H9 (cell line): ENCODE measurements at regions not wholly inside any gene's neighbourhood (a gene's known extent, or its start where the extent isn't known, plus 50 kb on each side); places are given as distances from the start of the nearest gene placed in this dataset.

ENCODE experiments used
- DNase-seq: peaks from one replicate; pipeline ENCODE4 v3.0.0-alpha.2; 2017
- H2AFZ ChIP-seq: one replicate; pipeline ENCODE4 v1.6.1; 2013; ENCODE audit warnings: mild to moderate bottlenecking, low read length, control low read depth, moderate library complexity
- H2AK5ac ChIP-seq: 2 replicates; pipeline ENCODE4 v1.6.1; 2013; ENCODE audit warnings: low read length, control low read depth, mixed read lengths; ENCODE audit not compliant: insufficient read length
- H2BK120ac ChIP-seq: one replicate; pipeline ENCODE4 v1.6.1; 2013; ENCODE audit warnings: low read depth, mild to moderate bottlenecking, low read length, control low read depth, inconsistent platforms; ENCODE audit not compliant: poor library complexity, severe bottlenecking
- H2BK12ac ChIP-seq: 2 replicates; pipeline ENCODE4 v1.6.1; 2013; ENCODE audit warnings: low read length, control low read depth, mixed read lengths, low read depth; ENCODE audit not compliant: insufficient read length
- H2BK15ac ChIP-seq: 2 replicates; pipeline ENCODE4 v1.6.1; 2013; ENCODE audit warnings: low read depth, low read length, control low read depth
- H2BK20ac ChIP-seq: one replicate; pipeline ENCODE4 v1.6.1; 2013; ENCODE audit warnings: low read depth, mild to moderate bottlenecking, low read length, control low read depth, inconsistent platforms; ENCODE audit not compliant: poor library complexity, severe bottlenecking
- H2BK5ac ChIP-seq: 2 replicates; pipeline ENCODE4 v1.6.1; 2013; ENCODE audit warnings: low read length, control low read depth, mixed read lengths; ENCODE audit not compliant: insufficient read length
- H3K14ac ChIP-seq: 2 replicates; pipeline ENCODE4 v1.6.1; 2013; ENCODE audit warnings: low read length, control low read depth; ENCODE audit not compliant: insufficient read depth
- H3K18ac ChIP-seq: 2 replicates; pipeline ENCODE4 v1.6.1; 2013; ENCODE audit warnings: low read depth, mild to moderate bottlenecking, mixed read lengths, low read length, control low read depth; ENCODE audit not compliant: insufficient read length
- H3K23ac ChIP-seq: 2 replicates; pipeline ENCODE4 v1.6.1; 2013; ENCODE audit warnings: low read length, control low read depth, mixed read lengths, low read depth; ENCODE audit not compliant: insufficient read length
- H3K23me2 ChIP-seq: 2 replicates; pipeline ENCODE4 v1.6.1; 2013; ENCODE audit warnings: low read depth, mild to moderate bottlenecking, mixed read lengths, low read length, control low read depth; ENCODE audit not compliant: insufficient read length, poor library complexity, severe bottlenecking
- H3K27ac ChIP-seq: 2 replicates; pipeline ENCODE4 v1.5.1; 2013; ENCODE audit warnings: low read length, control low read depth, mixed read lengths, low read depth; ENCODE audit not compliant: insufficient read length
- H3K27me3 ChIP-seq: 2 replicates; pipeline ENCODE4 v1.6.1; 2013; ENCODE audit warnings: low read length, control low read depth, inconsistent platforms; ENCODE audit not compliant: insufficient read depth
- H3K4ac ChIP-seq: 2 replicates; pipeline ENCODE4 v1.6.1; 2013; ENCODE audit warnings: low read depth, mild to moderate bottlenecking, control low read depth, inconsistent platforms, low read length, moderate library complexity
- H3K4me1 ChIP-seq: 2 replicates; pipeline ENCODE4 v1.6.1; 2013; ENCODE audit warnings: low read length, control low read depth, inconsistent platforms; ENCODE audit not compliant: insufficient read depth
- H3K4me2 ChIP-seq: 2 replicates; pipeline ENCODE4 v1.6.1; 2013; ENCODE audit warnings: low read length, control low read depth, mixed read lengths; ENCODE audit not compliant: insufficient read length, insufficient read depth
- H3K56ac ChIP-seq: 2 replicates; pipeline ENCODE4 v1.6.1; 2013; ENCODE audit warnings: low read depth, mild to moderate bottlenecking, mixed read lengths, low read length, control low read depth; ENCODE audit not compliant: insufficient read length
- H3K79me1 ChIP-seq: 2 replicates; pipeline ENCODE4 v1.6.1; 2013; ENCODE audit warnings: low read depth, mild to moderate bottlenecking, moderate library complexity, low read length, control low read depth, inconsistent platforms; ENCODE audit not compliant: insufficient read depth, poor library complexity, severe bottlenecking
- H3K79me2 ChIP-seq: 2 replicates; pipeline ENCODE4 v1.6.1; 2013; ENCODE audit warnings: low read length, control low read depth, inconsistent platforms; ENCODE audit not compliant: insufficient read depth
- H3K9ac ChIP-seq: 2 replicates; pipeline ENCODE4 v1.6.1; 2013; ENCODE audit warnings: low read length, control low read depth, mixed read lengths; ENCODE audit not compliant: insufficient read length; ENCODE audit errors: extremely low read depth
- H3K9me3 ChIP-seq: one replicate; pipeline ENCODE4 v1.6.1; 2013; ENCODE audit warnings: low read depth, low read length, inconsistent platforms; ENCODE audit not compliant: control insufficient read depth
- H3T11ph ChIP-seq: one replicate; pipeline ENCODE4 v1.6.1; 2013; ENCODE audit warnings: mild to moderate bottlenecking, low read length, control low read depth, inconsistent platforms
- H4K20me1 ChIP-seq: one replicate; pipeline ENCODE4 v1.6.1; 2013; ENCODE audit not compliant: control insufficient read depth, insufficient read length, insufficient read depth
- H4K5ac ChIP-seq: 2 replicates; pipeline ENCODE4 v1.6.1; 2013; ENCODE audit warnings: low read depth, mild to moderate bottlenecking, mixed read lengths, low read length, control low read depth; ENCODE audit not compliant: insufficient read length
- H4K8ac ChIP-seq: replicated peaks from 2 replicates; pipeline ENCODE4 v1.6.1; 2013; ENCODE audit warnings: low read length, control low read depth, mixed read lengths, low read depth; ENCODE audit not compliant: insufficient read length
- H4K91ac ChIP-seq: 2 replicates; pipeline ENCODE4 v1.6.1; 2013; ENCODE audit warnings: low read depth, mild to moderate bottlenecking, moderate library complexity, mixed read lengths, low read length, control low read depth; ENCODE audit not compliant: insufficient read length
- H3K27ac Mint-ChIP-seq, 3 experiments: 2 replicates in 2 of 3; 3 replicates in 1 of 3; pipeline ENCODE4 v1.8.0; 2020 to 2021; ENCODE audit warnings: mixed read lengths in 3 of 3, mild to moderate bottlenecking in 1 of 3, moderate library complexity in 1 of 3
- H3K27me3 Mint-ChIP-seq: 2 replicates; pipeline ENCODE4 v1.8.0; 2021; ENCODE audit warnings: low read depth, mild to moderate bottlenecking, moderate library complexity, mixed read lengths
- H3K36me3 Mint-ChIP-seq, 3 experiments: 2 replicates in 2 of 3; 3 replicates in 1 of 3; pipeline ENCODE4 v1.8.0; 2020 to 2021; ENCODE audit warnings: low read depth in 3 of 3, mixed read lengths in 3 of 3; ENCODE audit not compliant: insufficient read depth in 1 of 3
- H3K4me1 Mint-ChIP-seq, 2 experiments: 2 replicates each; pipeline ENCODE4 v1.8.0; 2020; ENCODE audit warnings: mixed read lengths in 2 of 2
- H3K4me3 Mint-ChIP-seq, 2 experiments: 2 replicates in 1 of 2; 3 replicates in 1 of 2; pipeline ENCODE4 v1.8.0; 2020 to 2021; ENCODE audit warnings: mild to moderate bottlenecking in 2 of 2, mixed read lengths in 2 of 2, moderate library complexity in 1 of 2
- H3K9me3 Mint-ChIP-seq, 2 experiments: 2 replicates in 1 of 2; 3 replicates in 1 of 2; pipeline ENCODE4 v1.8.0; 2020; ENCODE audit warnings: mild to moderate bottlenecking in 2 of 2, mixed read lengths in 2 of 2, moderate library complexity in 1 of 2
- CTCF ChIP-seq: fragments of 200-600 bp; sonication (generic); conservative IDR thresholded peaks from 3 replicates; pipeline ENCODE4 v1.8.0; 2021; ENCODE audit warnings: antibody characterized with exemption, mild to moderate bottlenecking
- WGBS: extraction: QIAGEN DNeasy Blood & Tissue Kit; methylation state at CpG from one replicate; pipeline ENCODE4 v1.1.7; 2013; ENCODE audit warnings: missing lambda C conversion rate, low lambda C conversion rate, mixed read lengths; ENCODE audit not compliant: insufficient read length; ENCODE audit errors: extremely low coverage; 5-methylcytosine and 5-hydroxymethylcytosine counted together

GRCh38 chr2:176669398-176670174 is 400.3 kb downstream of the MTX2 start:
- H2BK12ac ChIP-seq = no peak overlapping the region
- Mint-ChIP-seq H3K27me3 (peaks cover 14% of the 10 kb centered on the region; the same call in 1 of the 2 replicates), H3K27ac (0 out of 7 replicates have a peak overlapping the region, but pooled peaks of 1 of the 3 experiments have one; percentile 30), H3K9me3 (no peaks in the 10 kb centered on the region), H3K4me1 (peaks cover 12 to 13% of the 10 kb centered on the region in 2 experiments), H3K36me3 (no peaks in the 10 kb centered on the region), H3K4me3 (no peak overlapping the region)
- H2AFZ ChIP-seq = no peak overlapping the region
- peaks cover 3% of the 10 kb centered on the region; the same call in 1 of the 2 replicates for H3K4me1 ChIP-seq
- H3T11ph ChIP-seq = no peak overlapping the region
- H3K23me2 ChIP-seq = no peaks in the 10 kb centered on the region
- no peaks in the 10 kb centered on the region for H3K79me1 ChIP-seq
- no peak for TF ChIP-seq CTCF
- H3K9me3 ChIP-seq = no peaks in the 10 kb centered on the region
- H3K4ac ChIP-seq = no peak overlapping the region
- no peak overlapping the region for H2BK5ac ChIP-seq
- H3K14ac ChIP-seq = no peak overlapping the region
- H2BK120ac ChIP-seq = no peak overlapping the region
- H4K91ac ChIP-seq = no peak overlapping the region
- no peak overlapping the region for H2BK20ac ChIP-seq
- no peak overlapping the region for H4K8ac ChIP-seq
- H3K18ac ChIP-seq = no peak overlapping the region
- no peak overlapping the region for H3K23ac ChIP-seq
- no peak overlapping the region for H3K4me2 ChIP-seq
- H3K56ac ChIP-seq = no peak overlapping the region
- H3K79me2 ChIP-seq = no peaks in the 10 kb centered on the region
- no peak overlapping the region for H2BK15ac ChIP-seq
- H4K5ac ChIP-seq = no peak overlapping the region
- H2AK5ac ChIP-seq = no peak overlapping the region
- no CpG with 5 or more reads among the region's 5 CpGs for WGBS
- no peak for DNase-seq
- H4K20me1 ChIP-seq = no peaks in the 10 kb centered on the region
- no peak overlapping the region for H3K27ac ChIP-seq
- peaks cover 5% of the 10 kb centered on the region; the same call in 1 of the 2 replicates for H3K27me3 ChIP-seq
- H3K9ac ChIP-seq = no peak overlapping the region
